Kidney (tissue), 13 donors: ENCODE measurements at regions not wholly inside any gene's neighbourhood (a gene's known extent, or its start where the extent isn't known, plus 50 kb on each side); places are given as distances from the start of the nearest gene placed in this dataset.

Experiments used
- DNase-seq, 5 donors: peaks; one replicate each; pipeline ENCODE4 v3.0.0-alpha.2; 2013 to 2020
- FAIRE-seq: peaks from 2 replicates; lab custom pipeline; 2012; peaks lifted over from hg19 to GRCh38; lab: Jason Lieb, UNC
- H3K27ac ChIP-seq, 2 donors: one replicate each; pipeline ENCODE4 v1.7.0; 2013; ENCODE audit warnings: low read depth in 2 of 2, low read length in 2 of 2, inconsistent platforms in 1 of 2
- H3K27me3 ChIP-seq: one replicate; pipeline ENCODE4 v1.7.1; 2013; ENCODE audit warnings: low read length, inconsistent platforms; ENCODE audit not compliant: control insufficient read depth, insufficient read depth
- H3K36me3 ChIP-seq, 3 donors: one replicate each; pipeline versions ENCODE4 v1.7.0 to v1.7.1; 2013; ENCODE audit warnings: low read length in 3 of 3, control low read depth in 1 of 3, inconsistent platforms in 1 of 3; ENCODE audit not compliant: insufficient read depth in 3 of 3, control insufficient read depth in 2 of 3
- H3K4me1 ChIP-seq, 3 donors: one replicate each; pipeline versions ENCODE4 v1.7.0 to v1.7.1; 2013; ENCODE audit warnings: low read length in 3 of 3, inconsistent platforms in 1 of 3, low read depth in 1 of 3; ENCODE audit not compliant: control insufficient read depth in 2 of 3, insufficient read depth in 2 of 3
- H3K4me3 ChIP-seq, 3 donors: one replicate each; pipeline versions ENCODE4 v1.7.0 to v1.8.1; 2013; ENCODE audit warnings: low read length in 3 of 3, control low read depth in 1 of 3, inconsistent platforms in 1 of 3
- H3K9ac ChIP-seq, 3 donors: one replicate each; pipeline versions ENCODE4 v1.7.0 to v1.7.1; 2013; ENCODE audit warnings: low read length in 3 of 3, control low read depth in 1 of 3, inconsistent platforms in 1 of 3
- H3K9me3 ChIP-seq, 3 donors: one replicate each; pipeline versions ENCODE4 v1.7.0 to v1.7.1; 2013; ENCODE audit warnings: low read length in 3 of 3, control low read depth in 1 of 3, inconsistent platforms in 1 of 3; ENCODE audit not compliant: control insufficient read depth in 2 of 3, insufficient read depth in 1 of 3
- intact Hi-C: fragments of 100-400 bp; cut with DNase I; formaldehyde crosslinking; loops from one replicate; pipeline ENCODE4 v1.11.1; 2022
- TF ChIP-seq, protein P1 (sequence below): IDR thresholded peaks from 3 replicates; pipeline ENCODE4 v1.5.1; 2012; ENCODE audit warnings: mild to moderate bottlenecking, moderate library complexity, borderline replicate concordance; ENCODE audit not compliant: insufficient read depth; ENCODE audit errors: extremely low read depth
- donor health status: control.
- donor health status: control.
- donor health status: control.
- donor health status: control.
- donor health status: control.
- donor health status: DM: yes; HTN: yes; CAD: no.
- donor health status: Normal renal cell carcinoma (clear cell type).

GRCh38 chr9:16344343-16344742, 526.1 kb downstream of the BNC2 start:
- Histone ChIP-seq H3K4me3 (no peak overlapping the region), H3K4me1 (no peaks in the 10 kb centered on the region), H3K9ac (no peak overlapping the region), H3K27me3 (no peaks in the 10 kb centered on the region), H3K27ac (no peak overlapping the region), H3K36me3 (no peaks in the 10 kb centered on the region), H3K9me3 (no peaks in the 10 kb centered on the region)
- DNase-seq (no peak), FAIRE-seq (no peak)
- intact Hi-C loops, result no loop called here
- TF ChIP-seq, protein P1, sequence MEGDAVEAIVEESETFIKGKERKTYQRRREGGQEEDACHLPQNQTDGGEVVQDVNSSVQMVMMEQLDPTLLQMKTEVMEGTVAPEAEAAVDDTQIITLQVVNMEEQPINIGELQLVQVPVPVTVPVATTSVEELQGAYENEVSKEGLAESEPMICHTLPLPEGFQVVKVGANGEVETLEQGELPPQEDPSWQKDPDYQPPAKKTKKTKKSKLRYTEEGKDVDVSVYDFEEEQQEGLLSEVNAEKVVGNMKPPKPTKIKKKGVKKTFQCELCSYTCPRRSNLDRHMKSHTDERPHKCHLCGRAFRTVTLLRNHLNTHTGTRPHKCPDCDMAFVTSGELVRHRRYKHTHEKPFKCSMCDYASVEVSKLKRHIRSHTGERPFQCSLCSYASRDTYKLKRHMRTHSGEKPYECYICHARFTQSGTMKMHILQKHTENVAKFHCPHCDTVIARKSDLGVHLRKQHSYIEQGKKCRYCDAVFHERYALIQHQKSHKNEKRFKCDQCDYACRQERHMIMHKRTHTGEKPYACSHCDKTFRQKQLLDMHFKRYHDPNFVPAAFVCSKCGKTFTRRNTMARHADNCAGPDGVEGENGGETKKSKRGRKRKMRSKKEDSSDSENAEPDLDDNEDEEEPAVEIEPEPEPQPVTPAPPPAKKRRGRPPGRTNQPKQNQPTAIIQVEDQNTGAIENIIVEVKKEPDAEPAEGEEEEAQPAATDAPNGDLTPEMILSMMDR, result no peak

GRCh38 chr9:16345902-16346301, 524.6 kb downstream of the BNC2 start:
- FAIRE-seq (no peak), DNase-seq (no peak)
- Histone ChIP-seq H3K4me3 (no peak overlapping the region), H3K36me3 (no peaks in the 10 kb centered on the region), H3K9ac (no peak overlapping the region), H3K27ac (no peak overlapping the region), H3K9me3 (no peaks in the 10 kb centered on the region), H3K4me1 (no peaks in the 10 kb centered on the region), H3K27me3 (no peaks in the 10 kb centered on the region)
- TF ChIP-seq, protein P1, result no peak
- intact Hi-C loops, result no loop called here

GRCh38 chr9:16347886-16348285, 522.6 kb downstream of the BNC2 start:
- FAIRE-seq, result no peak
- H3K9ac ChIP-seq, result no peak overlapping the region
- DNase-seq, result no peak
- H3K27me3 ChIP-seq, result no peaks in the 10 kb centered on the region
- TF ChIP-seq, protein P1, result no peak
- H3K4me3 ChIP-seq, result no peak overlapping the region
- H3K4me1 ChIP-seq, result no peaks in the 10 kb centered on the region
- H3K36me3 ChIP-seq, result no peaks in the 10 kb centered on the region
- intact Hi-C loops, result no loop called here
- H3K27ac ChIP-seq, result no peak overlapping the region
- no peaks in the 10 kb centered on the region for H3K9me3 ChIP-seq

DNA sequence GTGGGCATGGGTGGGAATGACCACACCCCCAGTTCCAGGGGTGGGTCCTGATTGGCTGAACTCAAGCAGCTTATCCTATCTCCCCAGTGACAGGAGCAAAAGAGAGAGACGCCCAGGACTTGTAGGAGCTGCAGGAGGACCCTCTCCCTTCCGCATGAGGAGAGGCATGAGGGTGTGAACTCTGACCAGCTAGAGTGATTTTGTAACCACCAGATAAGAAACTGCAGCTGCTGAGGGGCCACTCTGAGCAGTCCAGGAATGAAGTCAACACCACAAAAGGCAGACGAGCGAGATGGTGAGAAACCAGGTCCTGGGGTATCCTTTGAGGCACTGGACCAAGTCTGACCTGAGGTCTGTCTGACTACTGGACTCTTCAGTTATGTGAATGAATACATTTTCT, 521.9 kb downstream of the BNC2 start:
- no peaks in the 10 kb centered on the region for H3K4me1 ChIP-seq
- TF ChIP-seq, protein P1, result no peak
- no peak for FAIRE-seq
- no peaks in the 10 kb centered on the region for H3K27me3 ChIP-seq
- no peaks in the 10 kb centered on the region for H3K36me3 ChIP-seq
- H3K9ac ChIP-seq, result no peak overlapping the region
- no peaks in the 10 kb centered on the region for H3K9me3 ChIP-seq
- no peak for DNase-seq
- no peak overlapping the region for H3K27ac ChIP-seq
- intact Hi-C loops, result no loop called here
- H3K4me3 ChIP-seq, result no peak overlapping the region
